GM18519 (cell line): ENCODE measurements at regions not wholly inside any gene's neighbourhood (a gene's known extent, or its start where the extent isn't known, plus 50 kb on each side); places are given as distances from the start of the nearest gene placed in this dataset.

Source experiments
- ATAC-seq: cut with Tn5 transposase; IDR thresholded peaks from one replicate; pipeline ENCODE4 v1.9.1; 2021; ENCODE audit warnings: mild to moderate bottlenecking, moderate library complexity; ENCODE audit not compliant: unreplicated experiment, low FRiP score

- no peak for ATAC-seq
Measured at GRCh38 chr9:129507805-129508204, 113.1 kb downstream of the C9orf50 start.

- no peak for ATAC-seq
Measured at GRCh38 chr9:129506892-129507291, 114.0 kb downstream of the C9orf50 start.

DNA sequence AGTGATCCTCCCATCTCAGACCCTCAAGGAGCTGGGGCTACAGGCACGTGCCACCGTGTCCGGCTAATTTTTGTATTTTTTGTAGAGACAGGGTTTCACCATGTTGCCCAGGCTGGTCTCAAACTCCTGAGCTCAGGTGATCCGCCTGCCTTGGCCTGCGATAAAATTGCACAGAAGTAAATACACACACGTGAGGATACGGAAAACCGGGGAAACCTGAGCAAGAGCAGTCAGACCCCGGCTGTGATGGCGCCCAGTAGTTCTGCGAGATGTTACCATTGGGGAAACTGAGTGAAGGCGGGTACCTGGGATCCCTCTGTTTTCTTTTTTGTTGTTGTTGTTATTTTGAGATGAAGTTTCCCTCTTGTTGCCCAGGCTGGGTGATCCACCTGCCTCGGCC lies 114.9 kb downstream of the C9orf50 start:
- ATAC-seq = no peak

DNA sequence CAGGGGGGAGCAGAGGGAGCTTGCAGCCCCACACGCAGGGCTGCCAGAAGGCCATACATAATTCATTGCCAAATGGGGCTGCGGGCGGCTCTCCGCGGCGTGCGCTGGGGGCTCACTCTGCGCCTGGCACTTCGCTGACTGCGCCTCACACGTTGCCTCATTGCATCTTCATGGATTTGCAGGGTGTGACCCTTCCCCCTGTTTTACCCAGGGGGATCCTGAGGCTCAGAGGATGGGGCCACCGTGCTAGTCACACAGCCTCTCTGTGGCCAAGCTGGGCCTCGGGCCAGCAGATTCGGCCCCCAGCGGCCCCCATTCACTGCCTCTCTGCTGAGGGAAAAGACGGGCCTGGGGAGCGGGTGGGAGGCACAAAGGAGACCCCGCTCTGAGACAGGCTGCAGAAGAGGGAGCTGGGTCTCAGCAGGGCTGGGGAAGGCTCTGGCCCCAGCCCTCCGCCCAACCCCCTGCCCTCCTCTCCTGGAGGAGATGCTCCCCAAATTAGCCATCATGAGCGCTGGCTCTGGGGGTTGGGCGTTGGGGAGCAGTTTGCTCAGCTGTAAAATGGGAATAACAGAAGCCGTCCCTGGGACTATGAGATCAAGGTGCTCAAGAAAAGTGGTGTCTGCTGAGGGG lies 115.5 kb downstream of the C9orf50 start:
- ATAC-seq = no peak

GRCh38 chr9:129504404-129504803 lies 116.5 kb downstream of the C9orf50 start:
- ATAC-seq = no peak

DNA sequence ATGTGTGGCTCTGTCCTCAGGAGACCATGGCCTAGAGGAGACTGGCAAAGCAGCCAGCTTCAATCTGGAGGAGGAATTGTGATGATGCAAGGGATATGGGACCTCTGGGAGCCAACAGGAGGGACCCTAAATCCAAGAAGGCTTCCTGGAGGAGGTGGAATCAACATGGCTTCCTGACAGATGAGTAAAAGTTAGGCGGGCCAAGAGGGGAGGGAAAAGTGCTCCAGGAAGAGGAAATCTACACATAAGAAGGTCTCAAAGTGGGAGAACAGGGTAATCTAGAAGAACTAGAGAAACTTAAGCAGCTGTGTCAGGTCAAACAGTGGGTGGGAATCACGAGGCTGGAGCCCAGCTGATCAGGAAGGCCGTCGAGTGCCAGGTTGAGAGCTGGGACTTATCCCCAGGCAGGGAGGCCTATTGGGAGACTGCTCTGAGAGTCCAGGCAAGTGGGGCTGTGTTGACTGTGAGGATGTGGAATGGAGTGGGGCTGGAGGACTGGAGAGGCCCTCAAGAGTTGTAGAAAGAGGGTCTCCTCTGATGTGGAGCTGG lies 119.1 kb downstream of the C9orf50 start:
- no peak for ATAC-seq

DNA sequence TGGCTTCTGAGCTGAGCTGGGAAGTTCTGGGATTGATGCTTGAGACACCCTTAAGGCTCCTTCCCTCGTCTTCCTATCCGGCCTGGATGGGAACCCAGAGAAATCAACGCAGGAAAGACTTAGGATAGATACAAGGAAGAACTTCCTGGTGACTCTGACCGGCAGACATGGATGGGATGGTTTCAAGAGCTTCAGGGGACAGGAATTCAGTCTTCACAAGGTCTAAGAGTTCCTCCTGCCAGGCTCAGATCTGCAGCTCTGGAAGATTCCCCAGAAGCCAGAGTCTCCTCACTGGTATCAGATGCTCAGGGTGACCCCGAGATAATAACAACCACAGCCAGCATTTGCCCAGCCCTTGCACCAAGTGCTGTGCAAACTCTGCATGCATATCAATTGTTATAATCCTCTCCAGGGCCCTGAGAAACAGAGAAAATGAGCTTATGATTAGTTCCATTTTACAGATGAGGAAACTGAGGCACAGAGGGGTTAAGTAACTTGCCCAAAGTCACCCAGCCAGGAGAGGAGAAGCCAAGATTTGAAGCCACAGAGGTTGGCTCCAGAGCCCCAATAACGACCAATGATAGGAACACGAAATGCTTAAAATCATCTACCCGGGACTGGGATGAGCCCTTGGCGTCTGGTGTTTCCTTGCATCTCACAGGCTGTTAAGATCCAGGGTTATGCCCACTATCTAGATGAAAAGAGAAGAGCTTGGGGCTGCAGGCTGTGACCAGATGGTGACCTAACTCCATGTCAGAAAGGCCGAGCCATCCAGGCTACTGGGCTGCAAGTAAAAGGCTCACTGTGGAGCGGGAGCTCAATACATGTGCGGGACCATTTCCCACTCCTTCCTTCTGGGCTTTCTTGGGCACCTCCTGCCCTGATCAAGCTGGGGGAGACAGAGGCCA lies 119.8 kb downstream of the C9orf50 start:
- no peak for ATAC-seq

DNA sequence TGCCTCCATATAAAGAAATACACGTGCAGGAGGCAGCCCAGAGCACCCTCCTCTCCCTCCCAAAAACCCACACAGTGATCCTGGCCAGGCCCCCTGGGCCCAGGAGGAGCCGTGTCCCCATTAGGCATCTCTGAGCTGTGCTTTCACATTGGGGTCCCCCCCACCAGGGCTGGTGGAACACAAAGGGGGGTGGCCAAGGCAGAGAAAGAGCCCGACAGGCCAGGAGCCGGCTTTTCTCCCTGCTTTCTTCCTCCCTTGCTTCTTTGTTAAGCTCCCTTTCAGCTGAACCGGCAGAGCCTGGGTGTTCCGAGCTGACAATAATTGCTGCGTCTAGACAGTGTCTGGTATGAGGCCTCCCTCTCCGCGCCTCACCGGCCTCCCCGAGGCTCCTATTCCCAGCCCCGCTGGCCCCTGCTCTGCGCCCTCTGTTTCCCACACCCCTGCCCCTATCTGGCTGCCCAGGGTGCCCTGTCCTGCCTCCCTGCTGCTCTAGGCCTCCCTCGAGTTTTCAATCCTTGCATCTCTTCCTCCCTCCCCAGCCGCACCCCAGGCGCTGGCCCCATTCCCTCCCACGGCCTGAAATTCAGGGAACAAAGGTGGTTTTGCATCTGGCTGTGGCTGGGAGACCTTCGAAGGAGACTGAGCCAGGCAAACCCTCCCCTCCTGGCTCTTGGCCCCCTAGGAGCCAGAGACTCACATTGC lies 120.6 kb downstream of the C9orf50 start:
- ATAC-seq = no peak

- no peak for ATAC-seq
Measured at GRCh38 chr9:129498451-129499384, 122.2 kb downstream of the C9orf50 start.

- ATAC-seq = no peak
Measured at GRCh38 chr9:129497813-129498450, 123.0 kb downstream of the C9orf50 start.

GRCh38 chr9:129497005-129497812 lies 123.7 kb downstream of the C9orf50 start:
- no peak for ATAC-seq

DNA sequence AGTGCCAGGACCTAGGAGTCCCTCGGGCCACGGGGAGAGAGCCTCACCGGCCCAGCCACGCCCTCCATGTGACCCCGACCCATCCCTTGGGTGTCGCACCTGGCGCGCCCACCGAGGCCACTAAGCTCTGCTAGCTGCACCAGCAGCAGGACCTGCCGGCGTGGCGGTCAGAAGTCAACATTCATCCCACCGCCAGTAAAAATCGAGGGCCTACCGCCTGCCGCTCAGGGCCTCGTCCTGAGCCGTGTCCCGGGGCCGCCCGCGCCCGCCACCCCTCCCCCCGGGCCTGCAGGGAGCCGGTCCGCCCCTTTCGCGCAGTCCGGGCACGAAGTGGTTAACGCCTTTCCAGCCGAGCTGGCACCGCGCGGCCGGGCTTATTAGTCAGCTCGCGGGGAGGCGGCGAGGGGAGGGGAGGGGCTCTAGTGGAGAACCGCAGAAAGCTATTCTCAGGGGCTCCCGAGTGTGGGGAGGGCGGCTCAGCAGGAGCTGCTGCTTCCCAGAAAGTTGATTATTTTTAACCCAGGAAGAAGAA lies 124.4 kb downstream of the C9orf50 start:
- no peak for ATAC-seq

DNA sequence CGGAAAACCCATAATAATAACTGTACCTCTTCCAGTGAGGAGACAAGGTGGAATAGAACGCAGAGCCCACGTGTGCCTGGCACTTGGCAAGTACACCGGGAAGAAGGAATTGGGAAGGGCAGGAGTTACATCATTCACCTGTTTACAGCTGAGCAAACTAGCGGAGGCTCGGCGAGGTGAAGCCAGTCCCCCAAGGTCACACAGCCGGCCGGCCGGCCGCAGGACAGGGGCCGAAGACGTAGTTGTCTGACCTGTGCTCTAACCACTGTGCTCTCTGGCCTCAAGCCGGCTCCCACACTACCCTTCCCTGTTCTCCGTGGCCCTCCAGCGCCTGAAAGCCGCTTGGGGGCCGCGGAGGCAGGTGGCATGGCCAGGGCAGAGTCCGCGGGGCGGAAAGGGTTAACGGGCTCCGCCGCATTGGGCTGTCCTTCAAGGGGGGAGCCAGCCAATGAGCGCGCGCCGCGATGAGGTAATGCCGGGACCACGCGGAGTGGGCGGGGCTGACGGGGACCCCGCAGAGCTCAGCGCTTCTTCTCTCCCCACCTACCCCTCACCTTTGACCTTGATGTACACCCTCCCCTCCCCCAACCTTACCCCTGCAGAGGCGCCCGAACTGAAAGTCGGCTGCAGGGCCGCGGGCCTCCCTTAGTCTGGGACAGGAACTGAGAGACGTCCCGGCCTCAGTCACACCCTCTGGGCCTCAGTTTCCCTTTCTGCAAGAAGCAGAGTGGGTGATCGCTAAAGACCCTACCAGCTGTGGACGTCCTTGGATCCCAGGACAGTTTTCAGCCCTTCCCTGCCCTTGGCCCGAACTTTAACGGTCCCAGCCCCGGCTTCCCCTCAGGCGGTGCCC lies 125.1 kb downstream of the C9orf50 start:
- no peak for ATAC-seq

- no peak for ATAC-seq
Measured at GRCh38 chr9:129494113-129494789, 126.7 kb downstream of the C9orf50 start.

DNA sequence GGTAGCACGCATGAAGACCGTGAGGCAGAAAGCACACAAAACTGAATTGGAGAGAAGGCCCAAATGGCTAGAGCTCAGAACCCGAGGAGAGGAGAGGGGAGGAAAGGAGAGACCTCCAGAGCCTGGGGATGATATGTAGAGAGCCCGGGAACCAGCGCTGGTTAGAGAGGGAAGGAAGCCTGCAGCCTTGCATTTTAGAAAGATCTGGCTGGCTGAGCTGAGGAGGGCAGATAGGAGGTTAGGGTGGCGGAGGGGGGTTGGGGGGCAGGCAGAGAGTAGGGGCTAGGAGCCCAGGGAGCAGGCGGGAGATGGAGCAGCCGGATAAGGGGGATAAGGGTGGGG lies 127.2 kb downstream of the C9orf50 start:
- ATAC-seq = no peak

DNA sequence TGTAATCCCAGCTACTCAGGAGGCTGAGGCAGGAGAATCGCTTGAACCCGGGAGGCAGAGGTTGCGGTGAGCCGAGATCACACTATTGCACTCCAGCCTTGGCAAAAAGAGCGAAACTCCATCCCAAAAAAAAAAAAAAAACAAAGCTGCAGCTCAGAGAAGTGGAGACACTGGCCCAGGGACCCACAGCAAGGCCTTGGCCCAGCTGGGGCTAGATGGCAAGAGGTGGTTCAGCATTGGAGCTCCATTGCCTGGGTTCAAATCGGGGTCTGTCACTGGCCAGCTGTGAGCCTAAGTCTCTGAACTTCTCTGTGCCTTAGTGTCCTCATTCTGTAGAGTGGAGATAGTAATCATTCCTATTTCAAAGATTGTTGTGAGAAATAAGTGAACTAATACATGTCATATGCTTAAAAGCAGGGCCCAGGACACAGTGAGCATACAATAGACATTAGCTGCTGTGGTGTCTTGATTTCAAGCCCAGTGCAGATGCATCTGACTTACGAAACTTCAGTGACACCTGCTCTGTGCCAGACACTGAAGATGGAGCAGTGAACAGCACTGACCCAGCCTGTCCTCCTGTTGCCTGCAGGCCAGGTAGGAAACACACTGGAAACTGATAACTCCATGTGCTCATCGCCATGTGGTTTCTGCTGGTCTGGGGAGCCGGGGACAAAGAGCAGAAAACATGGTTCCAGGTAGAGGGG lies 127.7 kb downstream of the C9orf50 start:
- ATAC-seq = no peak

- no peak for ATAC-seq
Measured at GRCh38 chr9:129491487-129491855, 129.4 kb downstream of the C9orf50 start.
